AG04450 (cell line): ENCODE measurements at regions not wholly inside any gene's neighbourhood (a gene's known extent, or its start where the extent isn't known, plus 50 kb on each side); places are given as distances from the start of the nearest gene placed in this dataset.

Experiments
- CTCF ChIA-PET: fragments of 300-600, 350-600 bp; formaldehyde crosslinking; extraction: SDS; loops from one replicate; lab custom pipeline; 2022; ENCODE audit warnings: antibody characterized with exemption, inconsistent platforms; lab: Charles Lee
- POLR2A ChIA-PET: fragments of 350-600 bp; formaldehyde crosslinking; extraction: SDS; loops from one replicate; lab custom pipeline; 2021; ENCODE audit warnings: antibody characterized with exemption, inconsistent platforms; lab: Yijun Ruan, JAX
- DNase-seq: peaks from one replicate; pipeline ENCODE4 v3.0.0-alpha.2; 2011; ENCODE audit warnings: low read depth, low spot score
- H3K27ac ChIP-seq: one replicate; pipeline ENCODE4 v1.5.1; 2012; ENCODE audit warnings: low read depth, low read length, control low read depth
- H3K27me3 ChIP-seq: one replicate; pipeline ENCODE4 v1.6.0; 2012; ENCODE audit warnings: low read length; ENCODE audit not compliant: control insufficient read depth, insufficient read depth
- H3K4me3 ChIP-seq: 2 replicates; pipeline ENCODE4 v1.5.1; 2011; ENCODE audit warnings: mild to moderate bottlenecking, low read depth, low read length, control low read depth
- H3K9me3 ChIP-seq: 2 replicates; pipeline ENCODE4 v1.5.1; 2012; ENCODE audit warnings: low read length; ENCODE audit not compliant: control insufficient read depth, insufficient read depth
- TF ChIP-seq, protein P1 (sequence below): IDR thresholded peaks from 2 replicates; pipeline ENCODE4 v1.5.1; 2011; ENCODE audit warnings: low read depth, low read length, control low read depth, inconsistent platforms

DNA sequence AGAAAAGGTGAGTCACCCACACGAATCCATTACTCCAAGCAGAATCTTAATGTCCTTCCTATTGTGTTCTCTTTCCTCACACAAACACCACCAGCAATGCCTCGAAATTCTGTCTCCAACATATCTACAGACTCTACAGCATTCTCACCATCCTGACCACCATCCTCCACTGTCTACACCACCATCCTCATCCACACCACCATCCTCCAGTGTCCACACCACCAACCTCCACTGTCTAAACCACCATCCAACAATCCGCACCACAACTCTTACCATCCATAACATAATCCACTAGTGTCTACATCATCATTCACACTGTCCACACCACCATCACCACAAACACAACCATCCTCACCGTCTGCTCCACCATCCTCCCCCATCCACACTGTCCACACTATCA is 121.6 kb upstream of the ALKAL2 start:
- CTCF ChIA-PET, result no interaction called here
- POLR2A ChIA-PET, result no interaction called here
- Histone ChIP-seq H3K27ac (no peak overlapping the region), H3K27me3 (no peaks in the 10 kb centered on the region), H3K4me3 (no peak overlapping the region), H3K9me3 (peaks cover 29% of the 10 kb centered on the region)
- DNase-seq, result no peak
- TF ChIP-seq, protein P1, sequence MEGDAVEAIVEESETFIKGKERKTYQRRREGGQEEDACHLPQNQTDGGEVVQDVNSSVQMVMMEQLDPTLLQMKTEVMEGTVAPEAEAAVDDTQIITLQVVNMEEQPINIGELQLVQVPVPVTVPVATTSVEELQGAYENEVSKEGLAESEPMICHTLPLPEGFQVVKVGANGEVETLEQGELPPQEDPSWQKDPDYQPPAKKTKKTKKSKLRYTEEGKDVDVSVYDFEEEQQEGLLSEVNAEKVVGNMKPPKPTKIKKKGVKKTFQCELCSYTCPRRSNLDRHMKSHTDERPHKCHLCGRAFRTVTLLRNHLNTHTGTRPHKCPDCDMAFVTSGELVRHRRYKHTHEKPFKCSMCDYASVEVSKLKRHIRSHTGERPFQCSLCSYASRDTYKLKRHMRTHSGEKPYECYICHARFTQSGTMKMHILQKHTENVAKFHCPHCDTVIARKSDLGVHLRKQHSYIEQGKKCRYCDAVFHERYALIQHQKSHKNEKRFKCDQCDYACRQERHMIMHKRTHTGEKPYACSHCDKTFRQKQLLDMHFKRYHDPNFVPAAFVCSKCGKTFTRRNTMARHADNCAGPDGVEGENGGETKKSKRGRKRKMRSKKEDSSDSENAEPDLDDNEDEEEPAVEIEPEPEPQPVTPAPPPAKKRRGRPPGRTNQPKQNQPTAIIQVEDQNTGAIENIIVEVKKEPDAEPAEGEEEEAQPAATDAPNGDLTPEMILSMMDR, result no peak

DNA sequence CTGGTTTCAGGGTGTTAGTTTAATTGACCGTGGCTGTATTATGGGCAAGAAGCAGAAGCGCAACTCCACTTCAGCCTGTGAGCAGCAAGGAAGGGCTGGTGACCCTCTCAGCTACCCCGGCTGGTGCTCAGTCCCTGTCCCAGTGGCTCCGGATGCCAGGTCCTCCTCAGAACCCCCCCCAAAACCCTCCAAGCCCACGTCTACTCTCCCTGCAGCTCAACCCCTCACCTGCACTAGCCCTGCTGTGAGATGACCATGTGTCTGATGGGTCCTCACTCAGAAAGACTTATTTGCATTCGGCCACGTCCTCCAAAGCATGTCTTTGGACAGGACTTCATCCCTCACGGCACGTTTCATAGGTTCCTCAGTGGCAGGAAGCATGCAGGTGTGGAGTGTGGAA is 119.7 kb upstream of the ALKAL2 start:
- CTCF ChIA-PET, result no interaction called here
- H3K9me3 ChIP-seq, result peaks cover 44% of the 10 kb centered on the region
- TF ChIP-seq, protein P1, result no peak
- no peak overlapping the region for H3K4me3 ChIP-seq
- H3K27ac ChIP-seq, result no peak overlapping the region
- no peaks in the 10 kb centered on the region for H3K27me3 ChIP-seq
- DNase-seq, result no peak
- POLR2A ChIA-PET, result no interaction called here

DNA sequence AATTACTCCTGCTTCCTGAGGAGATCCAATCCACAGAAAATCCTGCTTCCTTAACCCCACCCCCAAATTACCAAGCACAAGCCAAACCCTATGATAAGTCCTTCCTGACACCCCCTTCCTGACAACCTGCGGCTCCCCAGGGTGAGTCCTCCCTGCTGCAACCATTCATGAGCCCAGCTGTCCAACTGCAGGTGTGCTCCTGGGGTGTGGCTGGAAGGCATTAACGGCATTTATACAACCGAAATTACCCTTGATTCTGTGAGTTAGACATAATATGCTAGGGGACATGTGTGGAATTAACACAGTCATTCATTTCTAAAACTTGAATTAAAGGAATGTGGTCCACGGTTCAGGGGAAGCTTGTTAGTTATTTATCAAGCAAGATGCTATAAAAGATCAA is 119.0 kb upstream of the ALKAL2 start:
- Histone ChIP-seq H3K9me3 (peaks cover 51% of the 10 kb centered on the region), H3K27ac (no peak overlapping the region), H3K27me3 (no peaks in the 10 kb centered on the region), H3K4me3 (no peak overlapping the region)
- POLR2A ChIA-PET, result no interaction called here
- TF ChIP-seq, protein P1, result no peak
- no peak for DNase-seq
- CTCF ChIA-PET, result no interaction called here

- no peaks in the 10 kb centered on the region for H3K27me3 ChIP-seq
- ChIA-PET CTCF (no interaction called here), POLR2A (no interaction called here)
- H3K27ac ChIP-seq, result no peak overlapping the region
- peaks cover 54% of the 10 kb centered on the region for H3K9me3 ChIP-seq
- no peak overlapping the region for H3K4me3 ChIP-seq
- DNase-seq, result no peak
- TF ChIP-seq, protein P1, result no peak
Observed at GRCh38 chr2:406231-406630, 118.3 kb upstream of the ALKAL2 start.

- CTCF ChIA-PET, result no interaction called here
Observed at GRCh38 chr2:404581-404980, 116.7 kb upstream of the ALKAL2 start.

More at GRCh38 chr2:404581-404980, 116.7 kb upstream of the ALKAL2 start:
- DNase-seq, result no peak
- POLR2A ChIA-PET, result no interaction called here
- H3K4me3 ChIP-seq, result no peak overlapping the region
- peaks cover 50% of the 10 kb centered on the region for H3K9me3 ChIP-seq
- TF ChIP-seq, protein P1, result no peak
- no peak overlapping the region for H3K27ac ChIP-seq
- no peaks in the 10 kb centered on the region for H3K27me3 ChIP-seq
